Karpas-422 (cell line): ENCODE measurements at regions not wholly inside any gene's neighbourhood (a gene's known extent, or its start where the extent isn't known, plus 50 kb on each side); places are given as distances from the start of the nearest gene placed in this dataset.

ENCODE experiments used
- DNase-seq: peaks from one replicate; pipeline ENCODE4 v3.0.0-alpha.2; 2015
- H2AFZ ChIP-seq: fragments of 200-600 bp; sonication (generic); 2 replicates; pipeline ENCODE4 v1.6.1; 2014; ENCODE audit warnings: antibody characterized with exemption, low read length, mixed read lengths
- H3K27ac ChIP-seq: fragments of 200-600 bp; sonication (generic); 2 replicates; pipeline ENCODE4 v1.5.1; 2014; ENCODE audit warnings: mild to moderate bottlenecking, low read length, moderate library complexity
- H3K27me3 ChIP-seq: fragments of 200-600 bp; sonication (generic); 2 replicates; pipeline ENCODE4 v1.6.1; 2014; ENCODE audit warnings: low read length, mixed read lengths
- H3K36me3 ChIP-seq: fragments of 200-600 bp; sonication (generic); 2 replicates; pipeline ENCODE4 v1.6.1; 2014; ENCODE audit warnings: low read length, mixed read lengths; ENCODE audit not compliant: insufficient read depth
- H3K4me1 ChIP-seq: fragments of 200-600 bp; sonication (generic); 2 replicates; pipeline ENCODE4 v1.6.1; 2014; ENCODE audit warnings: mild to moderate bottlenecking, low read length, mixed read lengths
- H3K4me2 ChIP-seq: fragments of 200-600 bp; sonication (generic); 2 replicates; pipeline ENCODE4 v1.6.1; 2014; ENCODE audit warnings: low read length, low read depth, mild to moderate bottlenecking; ENCODE audit not compliant: poor library complexity, severe bottlenecking
- H3K4me3 ChIP-seq: fragments of 200-600 bp; sonication (generic); 2 replicates; pipeline ENCODE4 v1.5.1; 2014; ENCODE audit warnings: mild to moderate bottlenecking, antibody characterized with exemption, low read length, mixed read lengths
- H3K79me2 ChIP-seq: fragments of 200-600 bp; sonication (generic); 2 replicates; pipeline ENCODE4 v1.6.1; 2014; ENCODE audit warnings: mild to moderate bottlenecking, low read length, mixed read lengths
- H3K9ac ChIP-seq: fragments of 200-600 bp; sonication (generic); 2 replicates; pipeline ENCODE4 v1.6.0; 2014; ENCODE audit warnings: low read length
- H3K9me2 ChIP-seq: fragments of 200-600 bp; sonication (generic), shearing (Covaris generic); replicated peaks from 2 replicates; pipeline ENCODE4 v1.6.0; 2014; ENCODE audit warnings: mild to moderate bottlenecking, low read length, moderate library complexity; ENCODE audit not compliant: insufficient read depth
- H3K9me3 ChIP-seq: fragments of 300-700, 200-600 bp; sonication (generic); 2 replicates; pipeline ENCODE4 v1.6.1; 2014; ENCODE audit warnings: low read length, mixed read lengths
- H4K20me1 ChIP-seq: fragments of 200-600 bp; sonication (generic); 2 replicates; pipeline ENCODE4 v1.6.1; 2014; ENCODE audit warnings: mild to moderate bottlenecking, antibody characterized with exemption, low read length, low read depth; ENCODE audit not compliant: insufficient read depth

- Histone ChIP-seq H3K9me2 (no peaks in the 10 kb centered on the region), H3K79me2 (no peaks in the 10 kb centered on the region), H3K36me3 (no peaks in the 10 kb centered on the region), H4K20me1 (no peaks in the 10 kb centered on the region), H3K9me3 (no peaks in the 10 kb centered on the region), H3K4me3 (no peak overlapping the region), H3K4me2 (no peak overlapping the region), H2AFZ (no peak overlapping the region), H3K27ac (no peak overlapping the region), H3K4me1 (no peaks in the 10 kb centered on the region), H3K9ac (no peak overlapping the region), H3K27me3 (no peaks in the 10 kb centered on the region)
- no peak for DNase-seq
Observed at GRCh38 chr2:16335947-16336346, 329.7 kb downstream of the CYRIA start.

- DNase-seq: no peak
- no peak overlapping the region for H2AFZ ChIP-seq
- H3K9ac ChIP-seq: no peak overlapping the region
Observed at GRCh38 chr2:16335604-16335930, 330.1 kb downstream of the CYRIA start.

GRCh38 chr2:16334886-16335603 is 330.6 kb downstream of the CYRIA start:
- no peak overlapping the region for H3K27ac ChIP-seq
- H3K4me2 ChIP-seq: no peak overlapping the region

More at GRCh38 chr2:16335604-16335930, 330.1 kb downstream of the CYRIA start:
- Histone ChIP-seq H3K27ac (no peak overlapping the region), H3K79me2 (no peaks in the 10 kb centered on the region), H3K9me3 (no peaks in the 10 kb centered on the region), H4K20me1 (no peaks in the 10 kb centered on the region), H3K4me1 (no peaks in the 10 kb centered on the region), H3K9me2 (no peaks in the 10 kb centered on the region), H3K36me3 (no peaks in the 10 kb centered on the region), H3K4me3 (no peak overlapping the region), H3K27me3 (no peaks in the 10 kb centered on the region), H3K4me2 (no peak overlapping the region)

GRCh38 chr2:16334366-16334765 is 331.3 kb downstream of the CYRIA start:
- Histone ChIP-seq H3K4me3 (no peak overlapping the region), H3K27me3 (no peaks in the 10 kb centered on the region), H3K36me3 (no peaks in the 10 kb centered on the region), H3K4me2 (no peak overlapping the region), H4K20me1 (no peaks in the 10 kb centered on the region), H3K4me1 (no peaks in the 10 kb centered on the region), H3K9me3 (no peaks in the 10 kb centered on the region), H2AFZ (no peak overlapping the region), H3K9ac (no peak overlapping the region), H3K27ac (no peak overlapping the region), H3K79me2 (no peaks in the 10 kb centered on the region), H3K9me2 (no peaks in the 10 kb centered on the region)
- DNase-seq: no peak

More at GRCh38 chr2:16334886-16335603, 330.6 kb downstream of the CYRIA start:
- Histone ChIP-seq H3K36me3 (no peaks in the 10 kb centered on the region), H3K9me3 (no peaks in the 10 kb centered on the region), H3K4me3 (no peak overlapping the region), H4K20me1 (no peaks in the 10 kb centered on the region), H2AFZ (no peak overlapping the region), H3K4me1 (no peaks in the 10 kb centered on the region), H3K9me2 (no peaks in the 10 kb centered on the region), H3K79me2 (no peaks in the 10 kb centered on the region), H3K27me3 (no peaks in the 10 kb centered on the region), H3K9ac (no peak overlapping the region)
- DNase-seq: no peak

- DNase-seq: no peak
Observed at GRCh38 chr2:16333681-16334080, 332.0 kb downstream of the CYRIA start.

GRCh38 chr2:16332681-16333557 is 332.7 kb downstream of the CYRIA start:
- Histone ChIP-seq H3K27me3 (no peaks in the 10 kb centered on the region), H3K9ac (no peak overlapping the region), H3K4me3 (no peak overlapping the region), H3K9me3 (no peaks in the 10 kb centered on the region), H3K27ac (no peak overlapping the region), H4K20me1 (no peaks in the 10 kb centered on the region), H3K9me2 (no peaks in the 10 kb centered on the region), H3K36me3 (no peaks in the 10 kb centered on the region), H3K4me1 (no peaks in the 10 kb centered on the region), H2AFZ (no peak overlapping the region), H3K4me2 (no peak overlapping the region), H3K79me2 (no peaks in the 10 kb centered on the region)
- no peak for DNase-seq

More at GRCh38 chr2:16333681-16334080, 332.0 kb downstream of the CYRIA start:
- Histone ChIP-seq H3K36me3 (no peaks in the 10 kb centered on the region), H3K27me3 (no peaks in the 10 kb centered on the region), H4K20me1 (no peaks in the 10 kb centered on the region), H3K9me3 (no peaks in the 10 kb centered on the region), H3K27ac (no peak overlapping the region), H3K4me2 (no peak overlapping the region), H2AFZ (no peak overlapping the region), H3K9me2 (no peaks in the 10 kb centered on the region), H3K4me1 (no peaks in the 10 kb centered on the region), H3K9ac (no peak overlapping the region), H3K79me2 (no peaks in the 10 kb centered on the region), H3K4me3 (no peak overlapping the region)

- Histone ChIP-seq H3K4me3 (no peak overlapping the region), H3K4me1 (peaks cover 6% of the 10 kb centered on the region), H3K36me3 (no peaks in the 10 kb centered on the region), H3K9me3 (no peaks in the 10 kb centered on the region), H4K20me1 (no peaks in the 10 kb centered on the region), H3K79me2 (no peaks in the 10 kb centered on the region), H3K27me3 (no peaks in the 10 kb centered on the region), H3K9me2 (no peaks in the 10 kb centered on the region), H3K9ac (no peak overlapping the region), H3K27ac (no peak overlapping the region), H3K4me2 (no peak overlapping the region), H2AFZ (no peak overlapping the region)
- no peak for DNase-seq
Observed at GRCh38 chr2:16331772-16332171, 333.9 kb downstream of the CYRIA start.

- Histone ChIP-seq H3K27ac (no peak overlapping the region), H3K9me3 (no peaks in the 10 kb centered on the region), H3K9ac (no peak overlapping the region), H3K4me1 (peaks cover 6% of the 10 kb centered on the region), H3K27me3 (no peaks in the 10 kb centered on the region), H3K4me2 (no peak overlapping the region), H2AFZ (no peak overlapping the region), H4K20me1 (no peaks in the 10 kb centered on the region), H3K36me3 (no peaks in the 10 kb centered on the region), H3K79me2 (no peaks in the 10 kb centered on the region), H3K9me2 (no peaks in the 10 kb centered on the region), H3K4me3 (no peak overlapping the region)
- DNase-seq: no peak
Observed at GRCh38 chr2:16330982-16331381, 334.7 kb downstream of the CYRIA start.
